HG02938 (cell line): ENCODE measurements at regions not wholly inside any gene's neighbourhood (a gene's known extent, or its start where the extent isn't known, plus 50 kb on each side); places are given as distances from the start of the nearest gene placed in this dataset.
"Not testable (repeated sequence)": the region's sequence is repeated elsewhere in the genome, so short reads cannot be mapped to it uniquely, and the experiment has no call there.

Experiments used
- ATAC-seq: cut with Tn5 transposase; IDR thresholded peaks from one replicate; pipeline ENCODE4 v1.9.1; 2021; ENCODE audit warnings: mild to moderate bottlenecking, moderate library complexity; ENCODE audit not compliant: unreplicated experiment

GRCh38 chr18:67142604-67143003 lies 373.9 kb downstream of the DSEL start:
- ATAC-seq: no peak

- no peak for ATAC-seq
Observed at GRCh38 chr18:67140495-67140894, 376.0 kb downstream of the DSEL start.

- no peak for ATAC-seq
Observed at GRCh38 chr18:67139899-67140298, 376.6 kb downstream of the DSEL start.

- ATAC-seq: no peak
Observed at GRCh38 chr18:67135981-67136380, 380.5 kb downstream of the DSEL start.

GRCh38 chr18:67134911-67135310 lies 381.6 kb downstream of the DSEL start:
- no peak for ATAC-seq

- no peak for ATAC-seq
Observed at GRCh38 chr18:67133669-67134068, 382.9 kb downstream of the DSEL start.

GRCh38 chr18:67132919-67133318 lies 383.6 kb downstream of the DSEL start:
- no peak for ATAC-seq

- ATAC-seq: no peak
Observed at GRCh38 chr18:67131498-67131897, 385.0 kb downstream of the DSEL start.

GRCh38 chr18:67126751-67127150 lies 389.8 kb downstream of the DSEL start:
- not testable (repeated sequence) for ATAC-seq

GRCh38 chr18:67123901-67124300 lies 392.6 kb downstream of the DSEL start:
- no peak for ATAC-seq

- ATAC-seq: no peak
Observed at GRCh38 chr18:67117804-67118203, 398.7 kb downstream of the DSEL start.

- no peak for ATAC-seq
Observed at GRCh38 chr18:67109535-67109934, 407.0 kb downstream of the DSEL start.

GRCh38 chr18:67108894-67109293 lies 407.6 kb downstream of the DSEL start:
- no peak for ATAC-seq

- ATAC-seq: peak; percentile 98
Observed at GRCh38 chr18:67104700-67105284, 411.7 kb downstream of the DSEL start.

GRCh38 chr18:67094123-67094522 lies 422.4 kb downstream of the DSEL start:
- no peak for ATAC-seq

- ATAC-seq: no peak
Observed at GRCh38 chr18:67092141-67092540, 424.4 kb downstream of the DSEL start.

- no peak for ATAC-seq
Observed at GRCh38 chr18:67081482-67082211, 434.9 kb downstream of the DSEL start.

GRCh38 chr18:67080601-67081000 lies 435.9 kb downstream of the DSEL start:
- ATAC-seq: no peak

- ATAC-seq: no peak
Observed at GRCh38 chr18:67074309-67074708, 442.2 kb downstream of the DSEL start.

GRCh38 chr18:67072791-67073190 lies 443.7 kb downstream of the DSEL start:
- no peak for ATAC-seq

- ATAC-seq: no peak
Observed at GRCh38 chr18:67068608-67069007, 447.9 kb downstream of the DSEL start.

- ATAC-seq: no peak
Observed at GRCh38 chr18:67047334-67047733, 443.4 kb upstream of the CDH19 start.

GRCh38 chr18:67043276-67043675 lies 439.4 kb upstream of the CDH19 start:
- no peak for ATAC-seq
